Glutamatergic neuron (in vitro differentiated cells): ENCODE measurements at regions not wholly inside any gene's neighbourhood (a gene's known extent, or its start where the extent isn't known, plus 50 kb on each side); places are given as distances from the start of the nearest gene placed in this dataset.

Experiments
- DNase-seq: peaks from one replicate; pipeline ENCODE4 v3.0.0; 2022
- H3K27ac Mint-ChIP-seq: one replicate; pipeline ENCODE4 v1.8.0; 2020; ENCODE audit warnings: mild to moderate bottlenecking, mixed read lengths, inconsistent platforms; ENCODE audit not compliant: unreplicated experiment
- H3K27me3 Mint-ChIP-seq: one replicate; pipeline ENCODE4 v1.8.0; 2020; ENCODE audit warnings: mild to moderate bottlenecking, moderate library complexity, mixed read lengths, inconsistent platforms; ENCODE audit not compliant: unreplicated experiment
- H3K36me3 Mint-ChIP-seq: one replicate; pipeline ENCODE4 v1.8.0; 2020; ENCODE audit warnings: mild to moderate bottlenecking, mixed read lengths, inconsistent platforms; ENCODE audit not compliant: unreplicated experiment
- H3K4me1 Mint-ChIP-seq: one replicate; pipeline ENCODE4 v1.8.0; 2020; ENCODE audit warnings: mild to moderate bottlenecking, low read depth, mixed read lengths, inconsistent platforms; ENCODE audit not compliant: unreplicated experiment
- H3K4me3 Mint-ChIP-seq: one replicate; pipeline ENCODE4 v1.8.0; 2020; ENCODE audit warnings: mild to moderate bottlenecking, mixed read lengths, inconsistent platforms; ENCODE audit not compliant: unreplicated experiment
- H3K9me3 Mint-ChIP-seq: one replicate; pipeline ENCODE4 v1.8.0; 2020; ENCODE audit warnings: mild to moderate bottlenecking, moderate library complexity, mixed read lengths, inconsistent platforms; ENCODE audit not compliant: unreplicated experiment
- CTCF ChIP-seq: fragments of 200-600 bp; sonication (generic); IDR thresholded peaks from one replicate; pipeline ENCODE4 v1.5.0; 2021; ENCODE audit not compliant: partially characterized antibody, unreplicated experiment

GRCh38 chrX:143139681-143140080 lies 114.0 kb downstream of the SPANXN4 start:
- TF ChIP-seq CTCF, result no peak
- H3K27ac Mint-ChIP-seq, result no peak overlapping the region
- no peaks in the 10 kb centered on the region for H3K36me3 Mint-ChIP-seq
- no peak for DNase-seq
- no peaks in the 10 kb centered on the region for H3K9me3 Mint-ChIP-seq
- H3K27me3 Mint-ChIP-seq, result no peaks in the 10 kb centered on the region
- H3K4me3 Mint-ChIP-seq, result no peak overlapping the region
- no peaks in the 10 kb centered on the region for H3K4me1 Mint-ChIP-seq

- H3K4me1 Mint-ChIP-seq, result peaks cover 6% of the 10 kb centered on the region
- H3K4me3 Mint-ChIP-seq, result no peak overlapping the region
- H3K36me3 Mint-ChIP-seq, result no peaks in the 10 kb centered on the region
- DNase-seq, result no peak
- H3K27ac Mint-ChIP-seq, result no peak overlapping the region
- TF ChIP-seq CTCF, result no peak
- H3K27me3 Mint-ChIP-seq, result peaks cover 1% of the 10 kb centered on the region
- no peaks in the 10 kb centered on the region for H3K9me3 Mint-ChIP-seq
Measured at GRCh38 chrX:143121477-143121876, 95.7 kb downstream of the SPANXN4 start.

- no peak for TF ChIP-seq CTCF
Measured at GRCh38 chrX:143115466-143115865, 89.7 kb downstream of the SPANXN4 start.

GRCh38 chrX:143095816-143096215 lies 70.1 kb downstream of the SPANXN4 start:
- no peak for TF ChIP-seq CTCF

More at GRCh38 chrX:143115466-143115865, 89.7 kb downstream of the SPANXN4 start:
- peaks cover 1% of the 10 kb centered on the region for H3K27me3 Mint-ChIP-seq
- H3K4me1 Mint-ChIP-seq, result no peaks in the 10 kb centered on the region
- no peak overlapping the region for H3K27ac Mint-ChIP-seq
- DNase-seq, result no peak
- no peaks in the 10 kb centered on the region for H3K9me3 Mint-ChIP-seq
- no peaks in the 10 kb centered on the region for H3K36me3 Mint-ChIP-seq
- no peak overlapping the region for H3K4me3 Mint-ChIP-seq

GRCh38 chrX:143095321-143095720 lies 69.6 kb downstream of the SPANXN4 start:
- Mint-ChIP-seq H3K4me3 (no peak overlapping the region), H3K27me3 (no peaks in the 10 kb centered on the region), H3K4me1 (no peaks in the 10 kb centered on the region), H3K27ac (no peak overlapping the region), H3K9me3 (no peaks in the 10 kb centered on the region), H3K36me3 (no peaks in the 10 kb centered on the region)
- TF ChIP-seq CTCF, result no peak
- no peak for DNase-seq

More at GRCh38 chrX:143095816-143096215, 70.1 kb downstream of the SPANXN4 start:
- H3K27me3 Mint-ChIP-seq, result no peaks in the 10 kb centered on the region
- no peak for DNase-seq
- no peaks in the 10 kb centered on the region for H3K4me1 Mint-ChIP-seq
- no peak overlapping the region for H3K4me3 Mint-ChIP-seq
- no peaks in the 10 kb centered on the region for H3K9me3 Mint-ChIP-seq
- no peak overlapping the region for H3K27ac Mint-ChIP-seq
- no peaks in the 10 kb centered on the region for H3K36me3 Mint-ChIP-seq
